CD4-positive, alpha-beta T cell treated with Interferon gamma for 1 hour (primary cell): ENCODE measurements at regions not wholly inside any gene's neighbourhood (a gene's known extent, or its start where the extent isn't known, plus 50 kb on each side); places are given as distances from the start of the nearest gene placed in this dataset.
"Not testable (repeated sequence)": the region's sequence is repeated elsewhere in the genome, so short reads cannot be mapped to it uniquely, and the experiment has no call there.

Experiments
- DNase-seq: peaks from one replicate; pipeline ENCODE4 v3.0.0-alpha.2; 2020

DNA sequence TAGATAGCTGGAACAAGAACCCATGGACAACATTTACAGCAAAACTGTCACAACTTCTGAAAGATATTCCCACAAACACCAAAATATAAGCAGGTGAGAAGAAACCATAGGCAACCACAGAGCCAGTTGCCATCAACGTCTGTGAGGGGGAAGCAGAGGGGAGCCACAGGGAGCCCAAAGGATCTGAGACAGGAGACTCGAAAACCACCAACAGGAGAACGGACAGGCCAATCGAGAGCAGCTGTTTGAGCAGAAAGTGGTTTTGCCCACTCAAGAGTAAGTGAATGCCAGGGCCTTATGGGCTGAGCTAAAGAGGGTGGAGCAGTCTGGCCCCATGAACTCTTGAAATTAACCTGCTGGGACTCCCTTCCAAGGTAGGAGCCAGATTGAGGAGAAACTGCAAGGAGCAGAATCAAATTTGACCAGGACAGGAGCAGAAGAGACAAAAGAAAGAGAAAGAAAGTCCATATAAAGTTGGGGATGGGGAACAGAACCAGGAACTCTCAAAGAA lies 195.4 kb downstream of the ANKRD60 start:
- no peak for DNase-seq

DNA sequence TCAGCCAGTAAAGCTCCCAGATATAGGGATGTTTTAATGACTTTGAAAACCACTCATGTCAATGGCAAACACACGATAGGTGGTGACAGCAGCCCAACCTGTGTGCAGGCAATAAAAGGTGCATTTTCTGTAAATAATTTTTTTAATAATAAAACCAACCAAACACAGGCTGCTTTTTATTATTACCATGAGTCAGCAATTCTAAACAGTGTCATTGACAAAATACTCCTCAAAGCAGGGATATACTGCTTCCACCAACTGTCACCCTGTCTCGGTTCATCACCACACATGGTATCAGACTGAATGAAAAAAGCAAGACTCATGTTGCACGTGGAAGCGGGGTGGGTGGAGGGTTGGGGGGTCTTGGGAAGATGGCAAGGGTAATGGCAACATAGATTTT lies 195.9 kb downstream of the ANKRD60 start:
- DNase-seq = no peak

DNA sequence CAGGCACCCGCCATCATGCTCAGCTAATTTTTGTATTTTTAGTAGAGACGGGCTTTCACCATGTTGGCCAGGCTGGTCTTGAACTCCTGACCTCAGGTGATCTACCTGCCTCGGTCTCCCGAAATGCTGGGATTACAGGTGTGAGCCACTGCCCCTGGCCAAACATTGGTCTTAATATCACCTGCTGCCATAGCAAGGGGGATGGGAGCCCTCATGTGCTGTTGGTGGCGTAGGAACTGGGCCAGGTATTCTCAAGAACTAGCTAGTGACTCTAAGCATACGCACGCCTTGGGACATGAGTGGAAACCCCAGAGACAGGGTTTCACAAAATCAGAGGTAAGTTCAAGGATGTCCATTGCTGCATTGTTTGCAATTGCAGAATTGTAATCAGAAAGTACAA lies 197.1 kb downstream of the ANKRD60 start:
- not testable (repeated sequence) for DNase-seq

DNA sequence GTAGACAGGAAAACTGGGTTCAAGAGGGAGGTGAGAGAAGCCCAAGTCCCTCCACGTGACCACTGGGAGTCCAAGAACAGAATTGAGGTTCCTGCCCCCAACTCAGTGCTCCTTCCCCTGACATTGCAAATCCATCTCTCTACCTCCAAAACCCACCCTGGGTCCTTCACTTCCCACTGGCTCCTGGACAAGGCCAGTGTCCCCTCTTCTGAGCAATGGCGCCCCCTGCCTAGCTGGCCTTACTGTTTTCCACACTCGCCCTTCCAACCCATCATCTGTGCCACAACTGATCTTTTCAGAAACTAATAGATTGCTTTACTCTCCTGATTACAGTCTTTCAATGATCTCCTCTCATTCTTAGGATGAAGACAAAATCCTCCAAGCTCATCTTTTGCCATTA lies 200.3 kb downstream of the ANKRD60 start:
- DNase-seq = no peak

GRCh38 chr20:58026361-58026760 lies 202.1 kb downstream of the ANKRD60 start:
- no peak for DNase-seq

GRCh38 chr20:58025233-58025632 lies 203.2 kb downstream of the ANKRD60 start:
- DNase-seq = no peak

- no peak for DNase-seq
These were observed 204.2 kb downstream of the ANKRD60 start for GRCh38 chr20:58024241-58024721.

- DNase-seq = no peak
These were observed 204.7 kb downstream of the ANKRD60 start for GRCh38 chr20:58023781-58024180.

GRCh38 chr20:58023346-58023745 lies 205.1 kb downstream of the ANKRD60 start:
- no peak for DNase-seq

DNA sequence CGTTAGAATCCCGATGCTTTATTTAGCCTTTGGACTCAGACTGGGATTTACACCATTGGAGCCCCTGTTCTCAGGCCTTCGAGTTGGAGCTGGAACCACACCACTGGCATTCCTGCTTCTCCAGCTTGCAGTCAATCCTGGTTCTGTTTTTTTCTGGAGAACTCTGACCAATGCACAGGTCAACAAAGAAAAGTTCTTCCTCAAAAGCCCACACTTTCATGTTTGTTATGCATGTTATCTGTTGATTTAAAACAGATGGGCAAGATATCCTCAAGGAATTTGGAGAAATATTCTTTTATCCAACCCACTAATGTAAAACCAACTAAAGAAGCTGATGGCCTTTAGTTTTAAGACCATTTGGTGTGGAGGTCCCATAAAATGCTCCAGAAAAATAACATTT lies 205.7 kb downstream of the ANKRD60 start:
- DNase-seq = no peak

GRCh38 chr20:58021481-58021880 lies 207.0 kb downstream of the ANKRD60 start:
- DNase-seq = no peak

DNA sequence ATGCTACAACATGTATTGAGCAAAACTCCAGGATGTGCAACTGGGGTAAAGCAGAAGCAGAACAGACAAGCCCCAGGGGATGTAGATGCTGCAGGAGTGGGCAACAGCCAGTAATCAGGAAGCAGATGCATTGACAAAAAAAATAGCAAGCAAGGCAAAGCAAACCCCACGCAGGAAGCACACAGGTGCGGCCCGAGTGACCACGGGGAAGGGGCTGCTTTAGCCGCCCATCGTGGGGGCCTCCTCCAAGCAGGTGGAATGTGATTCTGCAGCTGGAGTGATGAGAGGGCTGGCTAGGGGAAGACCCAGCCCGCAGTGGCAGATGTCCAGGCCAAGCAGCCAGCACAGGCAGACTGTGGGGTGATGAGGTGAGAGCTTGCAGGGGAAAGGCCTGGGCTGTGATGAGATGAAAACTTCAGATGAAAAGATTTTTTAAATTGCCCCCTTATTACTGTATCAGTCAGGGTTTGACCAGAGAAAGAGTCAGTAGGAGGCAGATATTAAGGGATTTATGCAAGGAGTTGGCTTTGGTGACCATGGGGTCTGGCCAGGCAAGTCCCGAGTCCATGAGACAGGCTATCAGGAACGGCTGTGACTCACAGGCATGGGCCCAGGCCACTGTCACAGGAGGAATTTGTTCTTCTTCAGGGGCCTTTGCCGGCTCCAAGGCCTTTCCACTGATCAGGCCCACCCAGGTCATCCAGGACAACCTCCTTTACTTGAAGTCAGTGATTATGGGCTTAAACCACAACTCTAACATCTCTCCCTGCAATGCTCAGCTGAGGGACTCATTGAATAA lies 207.6 kb downstream of the ANKRD60 start:
- DNase-seq = no peak

DNA sequence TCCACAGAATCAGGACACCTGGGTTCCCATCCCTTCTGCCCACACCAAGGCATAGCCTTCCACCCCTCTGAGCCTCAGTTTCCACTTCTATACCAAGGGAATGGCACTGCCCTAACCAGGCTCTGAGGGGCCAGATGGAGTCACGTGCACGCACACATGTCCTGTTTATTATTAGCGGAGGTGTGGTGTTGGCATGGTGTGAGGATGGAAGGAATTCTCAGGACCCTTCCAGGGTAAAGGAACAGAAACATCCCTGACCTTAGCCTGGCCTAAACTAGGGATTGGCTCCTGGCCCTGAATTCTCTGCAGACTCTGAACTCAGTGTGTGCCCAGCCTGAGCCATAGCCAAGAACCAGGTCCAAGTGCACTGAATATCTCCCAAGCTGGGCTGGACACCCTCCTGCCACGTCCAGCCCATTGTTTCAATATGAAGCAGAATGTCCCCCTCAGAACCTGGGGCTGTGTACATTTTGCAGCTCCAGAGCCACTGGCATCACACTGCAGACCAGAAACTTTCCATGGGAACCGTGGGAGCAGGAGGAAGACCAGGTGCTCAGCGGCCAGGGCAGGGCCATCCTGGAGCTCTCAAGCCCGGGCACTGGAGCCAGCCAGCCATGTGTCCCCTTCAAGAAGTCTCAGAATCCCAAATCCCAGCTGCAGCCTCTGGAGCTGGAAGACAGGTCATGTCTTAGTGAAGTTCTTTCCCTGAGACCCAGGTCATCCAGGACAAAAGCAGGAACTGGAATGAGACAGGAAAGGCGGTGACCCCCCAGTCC lies 208.4 kb downstream of the ANKRD60 start:
- DNase-seq = no peak

DNA sequence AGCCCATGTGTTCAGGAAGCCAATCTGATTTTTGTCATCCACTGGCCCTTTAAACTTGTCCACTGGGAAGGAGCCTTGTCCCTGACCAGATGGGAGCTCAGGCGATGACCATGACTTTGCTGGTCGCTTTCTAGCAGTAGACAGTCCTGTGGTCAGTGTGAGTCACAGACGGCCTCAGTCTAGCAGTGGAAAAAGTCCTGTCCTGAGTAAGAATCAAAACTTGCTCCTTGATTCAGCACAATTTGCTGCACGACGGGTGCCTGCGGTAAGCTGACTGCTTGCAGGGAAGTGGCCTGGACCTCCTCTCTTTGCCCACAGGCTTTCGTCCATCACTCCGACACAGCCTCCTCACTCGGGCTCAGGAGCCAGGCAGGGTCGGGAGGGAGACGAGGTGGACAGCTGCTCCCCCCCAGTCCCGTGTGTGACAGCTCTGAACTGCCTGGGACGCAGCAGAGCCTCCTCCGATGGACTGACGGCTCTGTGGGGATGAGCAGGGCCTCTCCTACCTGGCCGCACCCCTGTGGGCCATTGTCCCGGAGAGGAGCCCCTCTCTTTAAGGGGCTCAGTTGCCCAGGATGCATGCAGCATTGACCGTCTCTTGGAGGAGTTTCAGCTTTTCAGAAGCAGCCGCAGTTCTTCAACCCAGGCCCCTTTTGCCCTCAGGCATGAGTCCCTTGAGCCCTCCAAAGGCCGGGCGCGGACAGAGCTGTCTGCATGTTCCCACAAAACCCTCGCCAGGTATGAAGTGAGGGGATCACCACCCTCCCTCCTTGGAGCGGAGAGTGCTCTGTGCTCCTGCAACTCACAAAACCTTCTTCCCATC lies 209.2 kb downstream of the ANKRD60 start:
- no peak for DNase-seq

DNA sequence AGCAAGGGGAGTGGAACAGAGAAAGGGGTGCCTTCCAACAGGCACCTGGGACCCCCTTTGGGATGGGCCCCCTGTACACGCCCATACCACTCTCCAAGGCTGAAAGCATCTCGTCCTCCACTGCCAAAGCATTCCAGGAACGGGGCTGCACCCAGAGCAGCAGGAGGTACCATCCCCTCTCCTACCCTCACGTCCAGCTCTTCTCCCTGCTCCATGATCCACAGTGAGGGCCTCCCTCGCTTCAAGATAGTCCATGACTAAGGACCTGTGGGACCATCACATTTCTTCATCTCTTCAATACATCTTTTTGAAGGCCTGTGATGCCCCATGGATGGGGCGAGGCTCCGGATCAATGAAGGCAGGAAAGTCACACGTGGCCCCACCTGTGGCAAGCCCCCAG lies 209.9 kb downstream of the ANKRD60 start:
- no peak for DNase-seq

GRCh38 chr20:58017970-58018530 lies 210.4 kb downstream of the ANKRD60 start:
- DNase-seq = no peak

GRCh38 chr20:58017231-58017969 lies 211.1 kb downstream of the ANKRD60 start:
- DNase-seq = no peak

- DNase-seq = no peak
These were observed 211.7 kb downstream of the ANKRD60 start for GRCh38 chr20:58016779-58017178.

- no peak for DNase-seq
These were observed 213.7 kb downstream of the ANKRD60 start for GRCh38 chr20:58014628-58015315.

DNA sequence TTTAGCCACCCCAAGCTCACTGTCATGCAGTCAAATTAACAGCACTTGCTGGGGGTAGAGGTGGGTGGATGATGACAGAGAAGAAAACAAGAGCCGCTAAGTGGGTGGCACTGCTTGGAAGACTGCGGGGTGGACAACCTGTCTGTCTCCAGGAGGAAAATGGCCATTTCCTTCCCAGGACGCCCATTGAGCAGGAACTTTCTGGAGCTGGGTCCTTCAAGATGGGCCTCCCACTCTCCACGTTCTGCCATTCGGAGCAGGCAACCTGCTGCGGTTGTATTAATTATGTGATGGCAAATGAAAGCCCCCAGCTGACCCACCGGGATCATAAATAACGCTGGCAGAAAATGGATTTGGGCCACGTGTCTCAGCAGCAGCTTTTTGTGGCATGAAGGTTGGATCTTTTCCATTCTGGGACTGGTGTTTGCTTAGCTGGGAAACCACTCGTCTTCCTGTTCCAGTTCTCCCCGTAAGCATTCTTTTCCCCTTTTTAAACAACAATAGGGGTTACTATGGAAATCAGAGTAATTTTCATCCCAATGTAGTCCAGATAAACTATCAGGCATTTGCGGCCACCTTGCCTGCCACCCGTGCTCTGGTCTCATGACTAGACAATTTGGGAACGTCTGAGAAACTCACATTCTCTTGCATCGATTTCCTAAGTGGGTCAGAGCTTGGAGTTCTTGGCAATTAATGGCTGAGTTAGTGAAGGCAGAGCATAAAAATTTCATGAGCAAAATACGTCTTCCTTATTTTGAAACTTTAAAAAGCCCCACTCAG lies 215.5 kb downstream of the ANKRD60 start:
- no peak for DNase-seq
